ENCODE measurements at regions not wholly inside any gene's neighbourhood (a gene's known extent, or its start where the extent isn't known, plus 50 kb on each side); places are given as distances from the start of the nearest gene placed in this dataset.

DNA sequence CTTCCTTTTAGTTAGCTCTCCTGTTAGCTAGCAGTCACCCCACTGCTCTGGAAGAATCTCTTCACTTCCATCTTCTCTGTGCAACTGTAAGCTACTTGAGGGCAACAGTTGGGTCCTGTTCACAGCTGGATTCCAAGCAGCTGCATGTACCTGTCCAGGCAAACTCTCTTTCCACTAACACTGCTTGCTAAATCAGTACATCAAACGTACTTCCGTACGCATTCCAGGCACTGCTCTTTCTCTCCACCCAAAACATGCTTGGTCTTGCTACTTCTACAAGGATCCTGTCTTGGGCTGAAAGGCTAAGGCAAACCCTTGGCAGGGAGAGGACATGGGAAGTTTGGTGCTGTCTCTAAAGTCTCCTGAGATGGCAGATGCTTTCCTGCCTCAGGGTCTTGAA is 139.2 kb upstream of the CACNA1E start:
- DNase-seq = no peak

GRCh38 chr1:181345146-181345545 is 138.2 kb upstream of the CACNA1E start:
- DNase-seq = no peak

GRCh38 chr1:181347495-181348390 is 135.6 kb upstream of the CACNA1E start:
- DNase-seq = no peak

GRCh38 chr1:181349512-181349911 is 133.8 kb upstream of the CACNA1E start:
- DNase-seq = no peak

DNA sequence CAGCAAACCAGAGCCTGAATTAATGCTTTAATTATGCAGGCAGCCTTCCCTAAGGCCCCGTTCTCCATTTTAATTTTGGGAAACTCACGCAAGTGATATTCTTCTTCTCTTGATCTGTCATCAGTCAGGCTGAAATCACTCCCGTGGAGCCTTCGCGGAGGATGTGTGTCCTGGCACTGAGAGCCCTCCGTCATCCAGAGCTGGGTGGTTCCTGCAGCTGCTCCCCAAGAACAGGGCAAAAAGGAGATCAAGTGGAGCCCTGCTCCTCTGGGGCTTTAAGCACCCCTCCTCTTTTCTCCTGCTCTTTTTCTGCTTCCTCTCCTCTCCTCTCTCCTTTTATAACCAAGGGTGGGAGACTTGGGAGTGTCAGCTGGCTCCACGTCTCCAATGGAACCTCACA is 133.2 kb upstream of the CACNA1E start:
- no peak for DNase-seq

- DNase-seq = no peak
Observed at GRCh38 chr1:181351740-181352139, 131.6 kb upstream of the CACNA1E start.

DNA sequence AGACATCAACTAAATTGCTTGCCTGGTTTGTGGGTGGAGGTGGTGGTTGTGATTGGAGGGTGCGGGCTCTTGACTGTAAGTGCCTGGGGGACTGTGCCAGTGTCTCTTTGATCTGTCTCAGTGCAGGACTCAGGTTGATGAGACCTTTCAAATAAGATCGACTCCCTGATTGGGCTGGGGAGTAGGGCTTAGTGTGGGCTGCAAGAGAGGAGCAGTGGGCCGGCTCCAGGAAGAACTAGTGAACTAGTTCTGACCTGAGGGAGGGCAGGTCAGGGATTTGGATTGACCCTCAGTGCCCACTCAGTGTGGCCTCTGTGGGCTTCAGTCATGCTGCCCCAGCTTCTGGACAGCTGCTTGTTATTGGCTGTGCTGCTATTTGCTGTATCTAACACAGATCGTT is 130.6 kb upstream of the CACNA1E start:
- no peak for DNase-seq

GRCh38 chr1:181353526-181353925 is 129.8 kb upstream of the CACNA1E start:
- DNase-seq = no peak

GRCh38 chr1:181354865-181355264 is 128.5 kb upstream of the CACNA1E start:
- DNase-seq = no peak

DNA sequence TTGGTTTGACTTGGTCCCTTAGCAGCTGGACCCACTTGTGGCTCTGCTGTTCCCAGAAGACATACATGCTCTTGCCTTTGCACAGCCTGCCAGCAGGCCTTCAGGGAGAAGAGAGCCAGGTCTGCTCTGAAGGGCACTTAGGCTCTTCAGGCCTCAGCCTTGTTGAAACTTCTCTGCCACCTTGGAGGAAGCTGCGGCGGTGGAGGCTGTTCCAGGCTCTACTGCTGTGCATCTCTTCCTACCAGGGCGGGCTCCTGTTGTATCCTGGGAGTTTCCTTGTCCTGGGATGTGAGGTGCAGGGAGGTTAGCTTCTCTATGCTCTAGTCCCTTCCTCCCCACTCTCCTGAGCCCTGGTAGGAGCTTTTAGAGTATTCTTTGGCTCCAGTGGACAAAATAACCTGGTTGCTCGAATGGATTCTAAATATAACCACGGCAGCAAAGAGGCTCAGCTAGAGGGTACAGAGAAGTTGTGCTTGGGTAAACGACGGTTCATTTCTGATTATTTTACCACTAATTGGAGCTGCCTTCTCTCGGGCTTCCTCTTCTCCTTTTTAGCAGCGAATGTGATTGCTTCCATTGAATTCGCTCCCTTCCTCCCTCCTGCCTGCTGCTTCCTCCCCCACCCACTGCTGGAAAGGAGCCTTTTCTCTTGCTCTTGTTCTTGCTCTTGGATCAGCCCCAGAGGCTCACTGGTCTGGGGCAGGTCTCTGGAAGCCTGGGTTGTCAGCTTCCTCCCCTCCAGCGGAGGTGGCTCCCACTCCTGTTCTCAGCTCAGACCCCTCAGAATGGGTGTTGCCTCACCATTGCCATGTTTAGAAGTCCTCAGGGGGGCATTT is 126.6 kb upstream of the CACNA1E start:
- DNase-seq = no peak

GRCh38 chr1:181359012-181359411 is 124.3 kb upstream of the CACNA1E start:
- DNase-seq = no peak

DNA sequence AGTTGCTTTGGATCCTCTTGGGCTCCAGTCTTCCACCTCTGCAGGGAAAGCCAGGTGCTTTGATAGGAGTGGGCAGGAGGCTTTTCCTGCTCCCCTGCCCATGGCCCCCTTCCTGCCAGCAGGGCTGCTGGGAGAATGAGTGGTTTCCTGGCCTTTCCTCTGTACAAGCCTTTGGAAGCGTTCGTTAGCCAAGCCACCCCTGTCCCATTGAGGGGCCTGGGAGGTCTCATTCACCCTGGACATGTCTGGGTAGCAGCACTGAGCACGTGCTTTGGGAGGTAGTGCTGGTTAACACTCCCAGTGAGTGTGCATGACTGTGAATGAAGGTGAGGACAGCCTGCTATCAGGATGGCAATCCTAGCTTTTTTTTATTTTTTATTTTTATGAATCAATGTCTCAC is 118.5 kb upstream of the CACNA1E start:
- DNase-seq = no peak

DNA sequence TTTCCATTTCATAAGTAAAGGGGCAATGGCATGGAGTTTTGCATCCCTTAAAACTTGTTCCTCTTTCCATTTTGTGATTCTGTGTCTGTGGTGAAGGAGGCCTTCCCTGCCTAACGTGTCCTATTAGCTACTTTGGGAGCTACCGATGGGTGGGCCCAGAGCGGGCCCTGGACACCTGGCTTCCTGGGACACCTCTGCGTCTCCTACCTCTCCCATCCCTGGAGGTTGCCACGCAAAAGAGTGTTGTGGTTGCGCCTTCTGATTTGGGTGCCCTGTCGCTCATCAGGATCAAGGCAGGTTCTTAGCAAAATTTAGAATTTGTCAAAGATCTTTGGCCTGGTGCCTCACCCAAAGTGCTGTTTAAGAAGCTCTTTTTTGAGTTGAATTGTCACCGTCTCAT is 116.4 kb upstream of the CACNA1E start:
- DNase-seq = no peak

DNA sequence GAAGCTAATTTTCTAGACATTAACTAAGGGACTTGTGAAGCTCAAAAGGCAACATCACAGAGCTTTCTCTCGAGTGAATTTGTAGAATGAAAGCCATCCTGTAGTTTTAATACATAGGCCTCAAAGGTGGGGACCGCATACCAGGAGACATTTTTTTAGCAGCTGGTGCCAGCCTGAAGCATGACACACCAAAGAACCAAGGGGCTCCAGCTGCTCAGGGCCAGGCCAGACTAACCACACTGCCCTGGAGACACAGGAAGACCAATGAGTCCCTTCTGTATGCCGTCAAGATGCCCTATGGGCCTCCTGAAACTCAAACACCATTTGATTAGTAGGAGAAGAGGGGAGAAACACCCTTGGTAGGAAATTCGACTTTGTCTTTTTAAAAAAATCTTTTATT is 113.9 kb upstream of the CACNA1E start:
- DNase-seq = no peak

DNA sequence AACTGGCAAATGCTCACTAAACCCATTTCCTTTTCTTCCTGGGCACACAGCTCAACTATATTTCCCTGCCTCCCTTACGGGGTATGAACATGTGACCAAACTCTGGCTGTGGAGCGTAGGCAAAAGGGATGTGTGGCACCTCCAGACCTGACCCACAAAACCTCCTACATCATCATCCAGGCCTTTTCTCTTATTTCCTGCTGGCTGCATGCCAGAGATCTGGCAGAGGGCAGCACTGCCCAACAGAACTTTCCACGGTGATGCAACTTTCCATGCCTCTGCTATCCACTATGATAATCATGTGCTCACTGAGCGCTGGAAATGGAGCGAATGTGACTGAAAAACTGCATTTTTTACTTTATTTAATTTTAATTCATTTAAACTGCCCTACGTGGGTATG is 99.6 kb upstream of the CACNA1E start:
- no peak for DNase-seq

DNA sequence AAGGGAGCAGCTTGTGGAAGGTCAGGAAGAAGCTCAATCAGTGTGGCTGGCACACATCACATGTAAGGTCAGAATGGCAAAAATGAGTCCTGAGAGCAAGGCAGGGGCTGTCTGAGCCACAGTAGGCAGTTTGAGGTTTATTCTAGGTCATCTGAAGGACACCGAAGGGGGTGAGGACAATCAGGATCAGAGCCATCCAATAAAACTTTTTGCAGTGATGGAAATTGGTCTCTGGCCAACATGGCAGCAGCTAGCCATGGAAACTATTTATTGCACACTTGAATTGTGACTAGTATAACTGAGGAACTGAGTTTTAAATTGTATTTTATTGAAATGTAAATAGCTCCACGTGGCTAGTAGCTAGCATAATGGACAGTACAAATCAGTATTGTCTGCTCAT is 97.0 kb upstream of the CACNA1E start:
- DNase-seq = no peak

GRCh38 chr1:181386951-181387350 is 96.4 kb upstream of the CACNA1E start:
- no peak for DNase-seq

DNA sequence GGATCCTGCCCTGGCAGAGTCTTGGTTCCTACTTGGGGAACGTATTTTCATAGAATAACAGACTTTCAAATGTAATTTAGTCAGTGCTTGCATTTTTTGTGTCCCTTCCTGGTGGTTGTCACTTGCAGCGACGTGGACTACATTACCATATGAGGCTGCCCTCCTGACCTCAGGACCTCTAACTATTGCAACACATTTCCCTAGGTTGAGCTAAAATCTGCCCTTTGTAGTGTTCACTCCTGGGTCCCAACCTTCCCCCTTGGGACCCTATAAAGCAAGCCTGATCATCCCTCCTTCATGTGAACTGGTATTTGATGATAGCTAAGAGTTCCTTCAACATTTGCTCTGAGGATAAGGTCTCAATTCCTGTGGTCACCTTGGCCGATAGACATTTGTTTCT is 95.6 kb upstream of the CACNA1E start:
- no peak for DNase-seq

GRCh38 chr1:181390410-181391077 is 92.8 kb upstream of the CACNA1E start:
- DNase-seq = no peak

- no peak for DNase-seq
Observed at GRCh38 chr1:181391301-181391900, 91.9 kb upstream of the CACNA1E start.

DNA sequence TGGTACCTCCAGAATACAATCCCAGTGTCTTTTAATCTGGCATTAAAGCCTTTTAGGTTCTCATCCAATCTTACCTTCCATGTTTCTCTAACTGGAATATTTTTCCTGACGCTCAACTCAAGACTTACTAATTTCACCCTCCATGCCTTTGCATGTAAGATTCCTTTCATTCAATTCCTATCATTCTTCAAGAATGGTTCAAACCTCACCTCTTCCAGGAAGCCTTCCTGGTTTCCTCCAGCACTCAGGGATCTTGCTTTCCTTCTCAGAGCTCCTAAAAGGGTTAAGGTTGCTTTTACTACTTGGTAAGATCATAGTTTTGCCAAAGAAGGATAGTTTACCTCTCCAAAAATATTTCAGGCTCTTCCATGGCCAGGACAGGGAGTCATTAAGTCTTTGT is 91.2 kb upstream of the CACNA1E start:
- no peak for DNase-seq

GRCh38 chr1:181392613-181393220 is 90.6 kb upstream of the CACNA1E start:
- DNase-seq = no peak

DNA sequence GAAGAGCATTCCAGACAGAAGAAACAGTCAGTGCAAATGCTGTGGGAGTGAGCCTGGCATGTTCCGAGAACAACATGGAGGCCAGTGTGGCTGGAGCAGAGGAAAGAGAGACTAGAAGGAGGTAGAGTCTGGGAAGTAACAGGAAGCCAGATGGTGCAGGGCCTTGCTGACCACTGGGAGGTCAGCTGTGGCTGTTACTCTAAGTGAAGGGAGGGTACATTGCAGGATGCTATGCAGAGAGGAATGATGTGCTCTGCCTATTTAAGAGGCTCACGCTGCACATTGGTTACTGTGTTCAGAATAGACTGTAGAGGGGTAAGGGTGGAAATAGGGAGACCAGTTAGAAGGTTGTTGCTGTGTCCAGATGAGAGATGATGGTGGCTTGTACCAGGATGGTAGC is 88.6 kb upstream of the CACNA1E start:
- no peak for DNase-seq

Data from DMS79 (cell line).